GM13977 (cell line): ENCODE measurements at regions not wholly inside any gene's neighbourhood (a gene's known extent, or its start where the extent isn't known, plus 50 kb on each side); places are given as distances from the start of the nearest gene placed in this dataset.

Source experiments
- DNase-seq: peaks from one replicate; pipeline ENCODE4 v3.0.0; 2012; ENCODE audit warnings: low spot score
- in situ Hi-C: fragments of 300-500 bp; cut with MboI; formaldehyde crosslinking; loops from one replicate; pipeline ENCODE4 v1.12.0; 2022; ENCODE audit warnings: low sequenced_read_pairs, low pct_unique_long_range_greater_than_20kb, mixed read lengths, inconsistent platforms; ENCODE audit not compliant: unreplicated experiment
- TF ChIP-seq, protein P1 (sequence below): IDR thresholded peaks from 2 replicates; pipeline ENCODE4 v1.5.1; 2012; ENCODE audit warnings: mild to moderate bottlenecking, control low read depth; ENCODE audit not compliant: insufficient read depth; ENCODE audit errors: extremely low read depth, missing control alignments

DNA sequence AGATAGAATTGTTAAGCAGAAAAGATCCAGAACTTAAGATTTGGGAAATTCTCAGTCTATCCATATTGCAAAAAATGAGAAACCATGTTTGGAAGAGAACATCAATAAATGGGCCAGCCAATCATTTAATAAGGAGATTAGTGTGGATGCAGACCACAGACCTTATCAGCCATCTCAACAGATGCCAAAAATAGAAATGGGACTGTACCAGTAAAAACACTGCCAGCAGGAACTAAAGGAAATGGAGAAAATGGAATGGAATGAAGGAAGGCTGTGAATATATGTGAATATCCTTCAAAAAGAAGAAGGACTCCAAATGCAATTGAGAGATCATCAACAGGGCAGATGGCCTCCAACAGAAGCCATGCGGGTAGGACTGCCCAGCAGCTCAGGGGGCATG is 52.7 kb upstream of the ZNF618 start:
- no peak for DNase-seq
- in situ Hi-C loops, result no loop called here
- TF ChIP-seq, protein P1, sequence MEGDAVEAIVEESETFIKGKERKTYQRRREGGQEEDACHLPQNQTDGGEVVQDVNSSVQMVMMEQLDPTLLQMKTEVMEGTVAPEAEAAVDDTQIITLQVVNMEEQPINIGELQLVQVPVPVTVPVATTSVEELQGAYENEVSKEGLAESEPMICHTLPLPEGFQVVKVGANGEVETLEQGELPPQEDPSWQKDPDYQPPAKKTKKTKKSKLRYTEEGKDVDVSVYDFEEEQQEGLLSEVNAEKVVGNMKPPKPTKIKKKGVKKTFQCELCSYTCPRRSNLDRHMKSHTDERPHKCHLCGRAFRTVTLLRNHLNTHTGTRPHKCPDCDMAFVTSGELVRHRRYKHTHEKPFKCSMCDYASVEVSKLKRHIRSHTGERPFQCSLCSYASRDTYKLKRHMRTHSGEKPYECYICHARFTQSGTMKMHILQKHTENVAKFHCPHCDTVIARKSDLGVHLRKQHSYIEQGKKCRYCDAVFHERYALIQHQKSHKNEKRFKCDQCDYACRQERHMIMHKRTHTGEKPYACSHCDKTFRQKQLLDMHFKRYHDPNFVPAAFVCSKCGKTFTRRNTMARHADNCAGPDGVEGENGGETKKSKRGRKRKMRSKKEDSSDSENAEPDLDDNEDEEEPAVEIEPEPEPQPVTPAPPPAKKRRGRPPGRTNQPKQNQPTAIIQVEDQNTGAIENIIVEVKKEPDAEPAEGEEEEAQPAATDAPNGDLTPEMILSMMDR, result no peak
